ENCODE measurements at regions not wholly inside any gene's neighbourhood (a gene's known extent, or its start where the extent isn't known, plus 50 kb on each side); places are given as distances from the start of the nearest gene placed in this dataset.

GRCh38 chr3:82940124-82940523, 1178.7 kb upstream of the GBE1 start:
- no peaks in the 10 kb centered on the region for H3K36me3 ChIP-seq (ENCODE audit: control insufficient read depth in 2 of 2, extremely low read depth in 1 of 2, insufficient read depth in 2 of 2, low read length in 2 of 2)
- H3K9ac ChIP-seq (ENCODE audit: control insufficient read depth, extremely low read depth, insufficient read depth, low read length): no peak overlapping the region
- peaks cover 2% of the 10 kb centered on the region for H3K9me3 ChIP-seq (ENCODE audit: control insufficient read depth, low read depth, low read length)
- H3K4me1 ChIP-seq (ENCODE audit: control insufficient read depth, extremely low read depth, insufficient read depth, low read length): no peaks in the 10 kb centered on the region
- H3K4me3 ChIP-seq (ENCODE audit: control insufficient read depth in 2 of 3, extremely low read depth in 1 of 3, insufficient read depth in 2 of 3, low read depth in 1 of 3, low read length in 3 of 3): no peak overlapping the region
- H3K79me2 ChIP-seq (ENCODE audit: control insufficient read depth, insufficient read depth, low read length): no peaks in the 10 kb centered on the region
- H3K9me1 ChIP-seq (ENCODE audit: control insufficient read depth, extremely low read depth, insufficient read depth, low read length): no peaks in the 10 kb centered on the region
- DNase-seq (ENCODE audit: low read depth, low spot score): no peak
- no peak overlapping the region for H2AFZ ChIP-seq (ENCODE audit: control insufficient read depth, low read length)
- TF ChIP-seq CTCF (optimal IDR thresholded peaks at IDR 0.05 in 1 of 3, IDR thresholded peaks at IDR 0.05 in 1 of 3, conservative IDR thresholded peaks at IDR 0.05 in 1 of 3; ENCODE audit: extremely low read depth in 1 of 3, insufficient read depth in 2 of 3, low read length in 3 of 3) (no peak), EZH2 (IDR thresholded peaks at IDR 0.05; ENCODE audit: low read length) (no peak)
- FAIRE-seq: no peak
- H3K27me3 ChIP-seq (ENCODE audit: control insufficient read depth, extremely low read depth, insufficient read depth, low read length): no peaks in the 10 kb centered on the region
- H3K4me2 ChIP-seq (ENCODE audit: control insufficient read depth, extremely low read depth, insufficient read depth, low read depth, low read length): no peak overlapping the region
- H3K27ac ChIP-seq (ENCODE audit: control insufficient read depth, insufficient read depth, low read length): no peak overlapping the region
- dilution Hi-C loops (cut with MboI; ENCODE audit: extremely low pct_ligation_motif_present, low sequenced_read_pairs): no loop called here
- no peaks in the 10 kb centered on the region for H4K20me1 ChIP-seq (ENCODE audit: control insufficient read depth, extremely low read depth, insufficient read depth, low read length)

DNA sequence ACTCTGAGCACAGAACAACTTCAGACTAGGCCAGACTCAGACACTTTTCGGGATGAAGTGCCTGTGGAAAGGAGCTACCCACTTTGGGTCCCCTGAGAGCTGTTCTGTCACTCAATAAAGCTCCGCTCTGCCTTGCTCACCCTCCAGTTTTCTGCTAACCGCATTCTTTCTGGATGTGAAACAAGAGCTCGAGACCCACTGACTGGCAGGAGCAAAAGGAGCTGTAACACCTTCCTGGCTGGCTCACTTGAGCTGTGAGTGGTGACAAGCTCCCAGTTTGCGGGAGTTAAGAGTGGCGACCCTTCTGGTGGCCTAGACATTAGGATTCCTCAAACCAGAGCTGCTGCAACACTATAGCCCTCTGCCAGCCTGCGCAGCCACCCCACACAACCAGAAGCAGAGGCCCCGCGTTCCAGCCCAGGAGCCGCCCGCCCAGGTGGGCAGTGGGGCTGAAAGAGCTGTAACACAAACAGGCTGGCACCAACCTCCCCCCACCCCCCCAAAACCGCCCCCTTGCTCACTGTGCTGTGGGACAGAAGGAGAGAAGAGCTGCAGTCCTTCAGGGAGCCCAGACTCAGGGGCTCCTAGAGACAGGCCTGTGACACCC, 1178.1 kb upstream of the GBE1 start:
- Histone ChIP-seq H3K27me3 (ENCODE audit: control insufficient read depth, extremely low read depth, insufficient read depth, low read length) (no peaks in the 10 kb centered on the region), H2AFZ (ENCODE audit: control insufficient read depth, low read length) (no peak overlapping the region), H3K9me1 (ENCODE audit: control insufficient read depth, extremely low read depth, insufficient read depth, low read length) (no peaks in the 10 kb centered on the region), H3K36me3 (ENCODE audit: control insufficient read depth in 2 of 2, extremely low read depth in 1 of 2, insufficient read depth in 2 of 2, low read length in 2 of 2) (no peaks in the 10 kb centered on the region), H3K4me2 (ENCODE audit: control insufficient read depth, extremely low read depth, insufficient read depth, low read depth, low read length) (no peak overlapping the region), H3K27ac (ENCODE audit: control insufficient read depth, insufficient read depth, low read length) (no peak overlapping the region), H3K9me3 (ENCODE audit: control insufficient read depth, low read depth, low read length) (peaks cover 2% of the 10 kb centered on the region), H3K4me1 (ENCODE audit: control insufficient read depth, extremely low read depth, insufficient read depth, low read length) (no peaks in the 10 kb centered on the region), H4K20me1 (ENCODE audit: control insufficient read depth, extremely low read depth, insufficient read depth, low read length) (no peaks in the 10 kb centered on the region), H3K9ac (ENCODE audit: control insufficient read depth, extremely low read depth, insufficient read depth, low read length) (no peak overlapping the region), H3K79me2 (ENCODE audit: control insufficient read depth, insufficient read depth, low read length) (no peaks in the 10 kb centered on the region), H3K4me3 (ENCODE audit: control insufficient read depth in 2 of 3, extremely low read depth in 1 of 3, insufficient read depth in 2 of 3, low read depth in 1 of 3, low read length in 3 of 3) (no peak overlapping the region)
- FAIRE-seq: no peak
- TF ChIP-seq EZH2 (IDR thresholded peaks at IDR 0.05; ENCODE audit: low read length) (no peak), CTCF (optimal IDR thresholded peaks at IDR 0.05 in 1 of 3, IDR thresholded peaks at IDR 0.05 in 1 of 3, conservative IDR thresholded peaks at IDR 0.05 in 1 of 3; ENCODE audit: extremely low read depth in 1 of 3, insufficient read depth in 2 of 3, low read length in 3 of 3) (no peak)
- DNase-seq (ENCODE audit: low read depth, low spot score): no peak
- dilution Hi-C loops (cut with MboI; ENCODE audit: extremely low pct_ligation_motif_present, low sequenced_read_pairs): no loop called here

Data from keratinocyte (primary cell).